Panc1 (cell line): ENCODE measurements at regions not wholly inside any gene's neighbourhood (a gene's known extent, or its start where the extent isn't known, plus 50 kb on each side); places are given as distances from the start of the nearest gene placed in this dataset.

Experiments
- ATAC-seq: fragments of 200-7000 bp; cut with Tn5 transposase; 2 replicates; pipeline ENCODE4 v1.9.1; 2020; ENCODE audit warnings: mild to moderate bottlenecking, moderate library complexity
- BruUV-seq: library from RNA; stranded (reverse); fragments of 400-500 nt; replicated peaks from 2 replicates; lab custom pipeline; 2021; lab: Mats Ljungman, UMichigan
- CTCF ChIA-PET: fragments of 300-600 bp; sonication (Branson Sonifier 250); formaldehyde crosslinking; loops from one replicate; lab custom pipeline; 2022; ENCODE audit warnings: antibody characterized with exemption; lab: Charles Lee
- POLR2A ChIA-PET: fragments of 300-600 bp; sonication (Branson Sonifier 250); formaldehyde crosslinking; loops from one replicate; lab custom pipeline; 2022; ENCODE audit warnings: antibody characterized with exemption; lab: Charles Lee
- DNase-seq: peaks from one replicate; pipeline ENCODE4 v3.0.0-alpha.2; 2010; ENCODE audit warnings: low read depth, low spot score
- H3K27ac ChIP-seq: 2 replicates; pipeline ENCODE4 v1.5.1; 2011; ENCODE audit warnings: mild to moderate bottlenecking, low read length, inconsistent platforms
- H3K27me3 ChIP-seq: fragments of 200-500 bp; sonication (Bioruptor generic); 2 replicates; pipeline ENCODE4 v1.6.0; 2014; ENCODE audit warnings: low read length, inconsistent platforms; ENCODE audit not compliant: control insufficient read depth, insufficient read depth
- H3K36me3 ChIP-seq: fragments of 200-500 bp; sonication (Bioruptor generic); 2 replicates; pipeline ENCODE4 v1.5.1; 2014; ENCODE audit warnings: inconsistent platforms, mild to moderate bottlenecking, low read length, moderate library complexity; ENCODE audit not compliant: control insufficient read depth, insufficient read depth
- H3K4me1 ChIP-seq: 2 replicates; pipeline ENCODE4 v1.5.1; 2011; ENCODE audit warnings: inconsistent platforms, mild to moderate bottlenecking, low read length, moderate library complexity; ENCODE audit not compliant: control insufficient read depth, insufficient read depth
- H3K4me3 ChIP-seq, 2 experiments: 2 replicates each; pipeline ENCODE4 v1.5.1; 2011 to 2012; ENCODE audit warnings: low read depth in 2 of 2, low read length in 2 of 2, mild to moderate bottlenecking in 2 of 2, inconsistent platforms in 1 of 2, moderate library complexity in 1 of 2
- H3K9me3 ChIP-seq: fragments of 200-500 bp; sonication (Bioruptor generic); 2 replicates; pipeline ENCODE4 v1.5.1; 2014; ENCODE audit warnings: low read depth, mild to moderate bottlenecking, inconsistent platforms, low read length, moderate library complexity; ENCODE audit not compliant: control insufficient read depth, insufficient read depth
- POLR2AphosphoS5 ChIP-seq: IDR thresholded peaks from 2 replicates; pipeline ENCODE4 v1.6.1; 2012; ENCODE audit warnings: mild to moderate bottlenecking, low read depth, low read length, moderate library complexity
- SIN3A ChIP-seq: IDR thresholded peaks from 2 replicates; pipeline ENCODE4 v1.6.1; 2012; ENCODE audit warnings: low read depth, mild to moderate bottlenecking, low read length, moderate library complexity, borderline replicate concordance; ENCODE audit not compliant: insufficient read depth
- TCF7L2 ChIP-seq: IDR thresholded peaks from 2 replicates; pipeline ENCODE4 v1.6.1; 2011; ENCODE audit warnings: mild to moderate bottlenecking, low read depth, low read length, inconsistent platforms
- in situ Hi-C: cut with HindIII; loops from 2 replicates; pipeline ENCODE4 v1.10.0; 2016; ENCODE audit warnings: low sequenced_read_pairs, low pct_unique_long_range_greater_than_20kb
- intact Hi-C: fragments of 100-400 bp; cut with micrococcal nuclease; formaldehyde crosslinking; loops from one replicate; pipeline ENCODE4 v1.10.0; 2022; ENCODE audit not compliant: unreplicated experiment
- TF ChIP-seq, protein P1 (sequence below): fragments of 450-650 bp; IDR thresholded peaks from 2 replicates; pipeline ENCODE4 v1.5.1; 2017; ENCODE audit warnings: mild to moderate bottlenecking
- TF ChIP-seq, protein P2 (sequence below), 2 experiments: IDR thresholded peaks; 2 replicates each; pipeline ENCODE4 v1.6.1; 2011 to 2012; ENCODE audit warnings: low read depth in 2 of 2, control low read depth in 1 of 2, low read length in 1 of 2, mild to moderate bottlenecking in 1 of 2, moderate library complexity in 1 of 2; ENCODE audit not compliant: insufficient read depth in 1 of 2

DNA sequence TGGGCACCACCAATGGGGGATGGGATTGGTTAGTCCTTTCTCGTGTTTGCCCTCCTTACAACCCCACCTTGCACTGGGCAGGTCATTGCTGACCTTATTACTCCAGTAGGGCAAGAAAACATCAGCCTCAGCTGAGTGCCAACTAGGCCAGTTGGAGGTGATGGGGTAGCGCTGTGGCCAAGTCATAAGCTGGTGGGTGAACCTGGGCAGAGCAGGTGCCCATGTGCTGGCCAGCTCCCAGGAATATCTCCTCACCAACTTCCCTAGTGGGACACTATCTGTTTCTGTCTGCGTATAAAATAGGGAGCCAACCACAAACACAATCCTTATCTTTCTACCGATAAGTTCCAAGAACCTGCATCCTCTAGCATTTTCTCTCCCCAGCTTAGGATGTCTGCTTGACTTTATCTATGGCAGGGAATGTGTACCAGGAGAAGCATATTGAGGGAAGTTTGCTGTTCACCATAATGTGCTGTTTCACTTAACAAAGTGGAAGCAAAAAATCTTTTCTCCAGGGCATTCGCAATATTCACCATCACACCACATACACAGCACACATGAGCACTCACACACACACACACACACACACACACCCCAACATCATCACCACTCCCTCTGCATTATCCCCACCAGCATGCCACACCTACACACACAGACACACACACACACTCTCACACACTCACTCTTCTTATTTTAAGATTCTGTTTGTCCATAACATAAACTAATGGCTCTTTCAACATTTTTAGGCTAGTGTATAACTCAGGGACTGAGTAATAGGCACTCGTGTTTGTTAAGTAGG lies 390.0 kb downstream of the ENC1 start:
- in situ Hi-C loops (no loop called here), intact Hi-C loops (no loop called here)
- ChIA-PET POLR2A (no interaction called here), CTCF (no interaction called here)
- no peaks in the 10 kb centered on the region for H3K4me1 ChIP-seq
- ATAC-seq (no peak), DNase-seq (no peak)
- no peak overlapping the region for H3K4me3 ChIP-seq
- no peaks in the 10 kb centered on the region for H3K27me3 ChIP-seq
- H3K36me3 ChIP-seq: no peaks in the 10 kb centered on the region
- no peaks in the 10 kb centered on the region for H3K9me3 ChIP-seq
- BruUV-seq: no TSS peak
- H3K27ac ChIP-seq: no peak overlapping the region
- TF ChIP-seq POLR2AphosphoS5: no peak
- TF ChIP-seq, protein P1, sequence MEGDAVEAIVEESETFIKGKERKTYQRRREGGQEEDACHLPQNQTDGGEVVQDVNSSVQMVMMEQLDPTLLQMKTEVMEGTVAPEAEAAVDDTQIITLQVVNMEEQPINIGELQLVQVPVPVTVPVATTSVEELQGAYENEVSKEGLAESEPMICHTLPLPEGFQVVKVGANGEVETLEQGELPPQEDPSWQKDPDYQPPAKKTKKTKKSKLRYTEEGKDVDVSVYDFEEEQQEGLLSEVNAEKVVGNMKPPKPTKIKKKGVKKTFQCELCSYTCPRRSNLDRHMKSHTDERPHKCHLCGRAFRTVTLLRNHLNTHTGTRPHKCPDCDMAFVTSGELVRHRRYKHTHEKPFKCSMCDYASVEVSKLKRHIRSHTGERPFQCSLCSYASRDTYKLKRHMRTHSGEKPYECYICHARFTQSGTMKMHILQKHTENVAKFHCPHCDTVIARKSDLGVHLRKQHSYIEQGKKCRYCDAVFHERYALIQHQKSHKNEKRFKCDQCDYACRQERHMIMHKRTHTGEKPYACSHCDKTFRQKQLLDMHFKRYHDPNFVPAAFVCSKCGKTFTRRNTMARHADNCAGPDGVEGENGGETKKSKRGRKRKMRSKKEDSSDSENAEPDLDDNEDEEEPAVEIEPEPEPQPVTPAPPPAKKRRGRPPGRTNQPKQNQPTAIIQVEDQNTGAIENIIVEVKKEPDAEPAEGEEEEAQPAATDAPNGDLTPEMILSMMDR: no peak
- TF ChIP-seq SIN3A: no peak
- TF ChIP-seq TCF7L2: no peak

DNA sequence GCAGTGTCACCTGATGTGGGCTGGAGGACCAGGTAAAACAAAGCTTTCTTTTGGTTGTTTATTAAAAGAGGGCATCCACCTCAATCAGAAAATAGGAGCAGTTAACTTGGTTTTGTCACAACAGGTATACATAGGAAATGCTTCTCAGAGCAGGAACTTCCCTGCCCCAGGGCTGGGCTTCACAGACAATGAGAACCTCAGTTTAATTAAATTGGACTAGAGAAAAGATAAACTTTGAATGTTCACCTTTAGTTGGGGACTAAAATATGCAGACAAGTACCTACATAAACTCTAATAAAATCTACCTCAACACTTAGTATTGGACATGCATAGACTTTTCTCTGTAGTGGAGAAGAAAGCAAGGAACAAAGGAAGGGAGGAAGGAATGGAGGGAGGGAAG lies 392.0 kb downstream of the ENC1 start:
- Histone ChIP-seq H3K9me3 (no peaks in the 10 kb centered on the region), H3K4me3 (no peak overlapping the region), H3K27ac (no peak overlapping the region), H3K4me1 (no peaks in the 10 kb centered on the region), H3K27me3 (no peaks in the 10 kb centered on the region), H3K36me3 (no peaks in the 10 kb centered on the region)
- DNase-seq (no peak), ATAC-seq (no peak)
- ChIA-PET CTCF (no interaction called here), POLR2A (interaction anchor here (0.6 kb wide), 1 partner anchor 100 kb away, joined by 4 read pairs; no protein-coding TSS in a partner anchor)
- TF ChIP-seq TCF7L2 (no peak), POLR2AphosphoS5 (no peak), SIN3A (no peak)
- TF ChIP-seq, protein P2, sequence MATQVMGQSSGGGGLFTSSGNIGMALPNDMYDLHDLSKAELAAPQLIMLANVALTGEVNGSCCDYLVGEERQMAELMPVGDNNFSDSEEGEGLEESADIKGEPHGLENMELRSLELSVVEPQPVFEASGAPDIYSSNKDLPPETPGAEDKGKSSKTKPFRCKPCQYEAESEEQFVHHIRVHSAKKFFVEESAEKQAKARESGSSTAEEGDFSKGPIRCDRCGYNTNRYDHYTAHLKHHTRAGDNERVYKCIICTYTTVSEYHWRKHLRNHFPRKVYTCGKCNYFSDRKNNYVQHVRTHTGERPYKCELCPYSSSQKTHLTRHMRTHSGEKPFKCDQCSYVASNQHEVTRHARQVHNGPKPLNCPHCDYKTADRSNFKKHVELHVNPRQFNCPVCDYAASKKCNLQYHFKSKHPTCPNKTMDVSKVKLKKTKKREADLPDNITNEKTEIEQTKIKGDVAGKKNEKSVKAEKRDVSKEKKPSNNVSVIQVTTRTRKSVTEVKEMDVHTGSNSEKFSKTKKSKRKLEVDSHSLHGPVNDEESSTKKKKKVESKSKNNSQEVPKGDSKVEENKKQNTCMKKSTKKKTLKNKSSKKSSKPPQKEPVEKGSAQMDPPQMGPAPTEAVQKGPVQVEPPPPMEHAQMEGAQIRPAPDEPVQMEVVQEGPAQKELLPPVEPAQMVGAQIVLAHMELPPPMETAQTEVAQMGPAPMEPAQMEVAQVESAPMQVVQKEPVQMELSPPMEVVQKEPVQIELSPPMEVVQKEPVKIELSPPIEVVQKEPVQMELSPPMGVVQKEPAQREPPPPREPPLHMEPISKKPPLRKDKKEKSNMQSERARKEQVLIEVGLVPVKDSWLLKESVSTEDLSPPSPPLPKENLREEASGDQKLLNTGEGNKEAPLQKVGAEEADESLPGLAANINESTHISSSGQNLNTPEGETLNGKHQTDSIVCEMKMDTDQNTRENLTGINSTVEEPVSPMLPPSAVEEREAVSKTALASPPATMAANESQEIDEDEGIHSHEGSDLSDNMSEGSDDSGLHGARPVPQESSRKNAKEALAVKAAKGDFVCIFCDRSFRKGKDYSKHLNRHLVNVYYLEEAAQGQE (IDR thresholded peaks at IDR 0.05; ENCODE audit: insufficient read depth in 1 of 2, low read depth in 2 of 2, low read length in 1 of 2): no peak
- TF ChIP-seq, protein P1: no peak
- intact Hi-C loops: no loop called here
- no TSS peak for BruUV-seq
- in situ Hi-C loops: no loop called here
